ENCODE measurements at regions not wholly inside any gene's neighbourhood (a gene's known extent, or its start where the extent isn't known, plus 50 kb on each side); places are given as distances from the start of the nearest gene placed in this dataset.

- no peak overlapping the region for H3K56ac ChIP-seq (ENCODE audit: insufficient read length, low read depth, low read length)
- no peak overlapping the region for H3K23ac ChIP-seq (ENCODE audit: insufficient read length, low read depth, low read length)
- no peak overlapping the region for H3K4ac ChIP-seq (ENCODE audit: low read depth, low read length)
- no peak overlapping the region for H3K18ac ChIP-seq (ENCODE audit: insufficient read length, low read depth, low read length)
- no peak overlapping the region for H3T11ph ChIP-seq (ENCODE audit: low read length)
- no peak overlapping the region for H4K8ac ChIP-seq (replicated peaks; ENCODE audit: insufficient read length, low read depth, low read length)
- no peak overlapping the region for H4K91ac ChIP-seq (ENCODE audit: insufficient read length, low read depth, low read length)
- no peaks in the 10 kb centered on the region for H3K36me3 Mint-ChIP-seq (ENCODE audit: insufficient read depth in 1 of 3, low read depth in 3 of 3)
- H2BK5ac ChIP-seq (ENCODE audit: insufficient read length, low read length): no peak overlapping the region
- no peak overlapping the region for H3K4me2 ChIP-seq (ENCODE audit: insufficient read depth, insufficient read length, low read length)
- no peak overlapping the region for H3K27ac Mint-ChIP-seq
- no peak for TF ChIP-seq CTCF (conservative IDR thresholded peaks at IDR 0.05)
- H3K9ac ChIP-seq (ENCODE audit: extremely low read depth, insufficient read length, low read length): no peak overlapping the region
- H2BK15ac ChIP-seq (ENCODE audit: low read depth, low read length): no peak overlapping the region
- H3K9me3 ChIP-seq (ENCODE audit: control insufficient read depth, low read depth, low read length): no peaks in the 10 kb centered on the region
- H3K27ac ChIP-seq (ENCODE audit: insufficient read length, low read depth, low read length): no peak overlapping the region
- H2BK20ac ChIP-seq (ENCODE audit: low read depth, low read length, poor library complexity, severe bottlenecking): no peak overlapping the region
- H3K79me1 ChIP-seq (ENCODE audit: insufficient read depth, low read depth, low read length, poor library complexity, severe bottlenecking): no peaks in the 10 kb centered on the region
- no peaks in the 10 kb centered on the region for H3K23me2 ChIP-seq (ENCODE audit: insufficient read length, low read depth, low read length, poor library complexity, severe bottlenecking)
- DNase-seq: no peak
- no CpG with 5 or more reads among the region's 3 CpGs for WGBS (ENCODE audit: extremely low coverage, insufficient read length, low lambda C conversion rate)
- H4K20me1 ChIP-seq (ENCODE audit: control insufficient read depth, insufficient read depth, insufficient read length): no peaks in the 10 kb centered on the region
- no peak overlapping the region for H2AK5ac ChIP-seq (ENCODE audit: insufficient read length, low read length)
- no peak overlapping the region for H2AFZ ChIP-seq (ENCODE audit: low read length)
- no peaks in the 10 kb centered on the region for H3K9me3 Mint-ChIP-seq
- H3K27me3 ChIP-seq (ENCODE audit: insufficient read depth, low read length): no peaks in the 10 kb centered on the region
- no peak overlapping the region for H4K5ac ChIP-seq (ENCODE audit: insufficient read length, low read depth, low read length)
- peaks cover 11 to 12% of the 10 kb centered on the region in 2 experiments for H3K4me1 Mint-ChIP-seq
- H3K79me2 ChIP-seq (ENCODE audit: insufficient read depth, low read length): no peaks in the 10 kb centered on the region
- H3K27me3 Mint-ChIP-seq (ENCODE audit: low read depth): peaks cover 4% of the 10 kb centered on the region
- no peak overlapping the region for H2BK120ac ChIP-seq (ENCODE audit: low read depth, low read length, poor library complexity, severe bottlenecking)
- no peak overlapping the region for H3K14ac ChIP-seq (ENCODE audit: insufficient read depth, low read length)
- no peak overlapping the region for H2BK12ac ChIP-seq (ENCODE audit: insufficient read length, low read depth, low read length)
- no peak overlapping the region for H3K4me3 Mint-ChIP-seq
- no peaks in the 10 kb centered on the region for H3K4me1 ChIP-seq (ENCODE audit: insufficient read depth, low read length)
Observed at GRCh38 chr17:27980043-27980442, 62.4 kb upstream of the NLK start.

Measured in H9 (cell line).